ENCODE measurements at regions not wholly inside any gene's neighbourhood (a gene's known extent, or its start where the extent isn't known, plus 50 kb on each side); places are given as distances from the start of the nearest gene placed in this dataset.

DNA sequence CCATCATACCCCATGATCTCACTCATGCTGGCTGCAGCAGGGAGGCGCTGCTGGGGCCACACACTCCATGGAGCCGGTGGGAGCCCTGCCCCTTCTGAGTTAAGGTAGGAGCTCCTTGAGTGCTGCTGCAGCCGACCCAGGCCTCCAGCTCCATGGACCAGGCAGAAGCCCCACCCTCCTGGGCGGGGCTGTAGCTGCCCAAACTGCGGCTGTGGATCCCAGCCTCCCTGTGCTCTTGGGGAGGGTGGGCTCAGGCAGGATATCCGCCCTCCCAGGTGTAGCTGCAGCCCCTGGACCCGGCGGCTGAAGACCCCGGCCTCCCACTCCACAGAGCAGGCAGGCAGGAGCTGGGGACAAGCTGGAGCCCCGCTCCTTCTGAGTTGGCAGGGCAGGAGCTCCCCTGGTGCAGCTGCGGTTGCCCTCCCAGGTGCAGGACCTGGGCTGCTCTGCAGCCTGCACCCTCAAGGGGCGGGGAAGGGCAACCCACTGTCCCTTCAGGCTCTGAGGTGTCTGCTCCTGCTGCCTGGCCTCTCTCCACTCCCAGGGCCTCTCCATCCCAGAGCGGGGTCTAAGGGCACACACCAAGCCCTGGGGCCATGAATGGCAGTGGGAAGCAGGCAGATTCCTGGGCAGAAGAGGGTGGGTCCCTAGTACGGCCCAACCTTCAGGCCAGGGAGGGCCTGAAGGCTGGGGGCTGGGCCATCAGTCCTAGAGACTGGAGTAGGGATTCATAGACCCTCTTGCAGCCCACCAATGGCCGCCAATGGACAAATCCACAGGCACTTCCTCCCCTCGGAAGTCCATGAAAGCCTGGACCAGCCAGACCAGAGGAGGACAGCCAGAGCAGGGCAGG is 466.1 kb downstream of the DTHD1 start:
- DNase-seq = no peak
- H3K9me3 ChIP-seq (ENCODE audit: severe bottlenecking) = peaks cover 4% of the 10 kb centered on the region
- no peaks in the 10 kb centered on the region for H3K36me3 ChIP-seq
- peaks cover 74% of the 10 kb centered on the region for H3K27me3 ChIP-seq (ENCODE audit: insufficient read depth, low read depth, severe bottlenecking)
- TF ChIP-seq, protein P1, sequence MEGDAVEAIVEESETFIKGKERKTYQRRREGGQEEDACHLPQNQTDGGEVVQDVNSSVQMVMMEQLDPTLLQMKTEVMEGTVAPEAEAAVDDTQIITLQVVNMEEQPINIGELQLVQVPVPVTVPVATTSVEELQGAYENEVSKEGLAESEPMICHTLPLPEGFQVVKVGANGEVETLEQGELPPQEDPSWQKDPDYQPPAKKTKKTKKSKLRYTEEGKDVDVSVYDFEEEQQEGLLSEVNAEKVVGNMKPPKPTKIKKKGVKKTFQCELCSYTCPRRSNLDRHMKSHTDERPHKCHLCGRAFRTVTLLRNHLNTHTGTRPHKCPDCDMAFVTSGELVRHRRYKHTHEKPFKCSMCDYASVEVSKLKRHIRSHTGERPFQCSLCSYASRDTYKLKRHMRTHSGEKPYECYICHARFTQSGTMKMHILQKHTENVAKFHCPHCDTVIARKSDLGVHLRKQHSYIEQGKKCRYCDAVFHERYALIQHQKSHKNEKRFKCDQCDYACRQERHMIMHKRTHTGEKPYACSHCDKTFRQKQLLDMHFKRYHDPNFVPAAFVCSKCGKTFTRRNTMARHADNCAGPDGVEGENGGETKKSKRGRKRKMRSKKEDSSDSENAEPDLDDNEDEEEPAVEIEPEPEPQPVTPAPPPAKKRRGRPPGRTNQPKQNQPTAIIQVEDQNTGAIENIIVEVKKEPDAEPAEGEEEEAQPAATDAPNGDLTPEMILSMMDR (IDR thresholded peaks at IDR 0.05; ENCODE audit: low read depth, low read length) = no peak
- no peak overlapping the region for H3K27ac ChIP-seq
- H3K4me3 ChIP-seq (ENCODE audit: low read depth, low read length) = no peak overlapping the region

DNA sequence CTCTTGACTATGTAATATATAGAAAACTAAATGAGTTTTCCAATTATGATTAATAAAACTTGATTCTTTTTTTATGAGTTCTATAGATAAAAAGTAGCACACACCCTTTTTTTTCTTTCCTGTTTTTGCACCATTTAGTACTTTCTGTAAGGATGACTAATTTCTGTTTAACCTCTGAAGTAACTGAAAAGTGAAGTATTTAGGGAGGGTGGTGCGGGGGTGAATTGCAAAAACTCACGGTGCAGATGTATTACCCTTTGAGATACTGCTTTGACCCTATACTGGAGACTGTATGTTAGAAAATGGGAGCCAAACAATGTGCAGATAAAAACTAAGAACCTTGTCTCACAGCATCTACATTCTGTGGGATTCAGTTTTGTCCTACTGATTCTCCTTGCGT is 471.6 kb downstream of the DTHD1 start:
- Histone ChIP-seq H3K4me3 (ENCODE audit: low read depth, low read length) (no peak overlapping the region), H3K36me3 (no peaks in the 10 kb centered on the region), H3K27ac (no peak overlapping the region), H3K27me3 (ENCODE audit: insufficient read depth, low read depth, severe bottlenecking) (peaks cover 44% of the 10 kb centered on the region), H3K9me3 (ENCODE audit: severe bottlenecking) (peaks cover 3% of the 10 kb centered on the region)
- DNase-seq = no peak
- TF ChIP-seq, protein P1 (IDR thresholded peaks at IDR 0.05; ENCODE audit: low read depth, low read length) = no peak

DNA sequence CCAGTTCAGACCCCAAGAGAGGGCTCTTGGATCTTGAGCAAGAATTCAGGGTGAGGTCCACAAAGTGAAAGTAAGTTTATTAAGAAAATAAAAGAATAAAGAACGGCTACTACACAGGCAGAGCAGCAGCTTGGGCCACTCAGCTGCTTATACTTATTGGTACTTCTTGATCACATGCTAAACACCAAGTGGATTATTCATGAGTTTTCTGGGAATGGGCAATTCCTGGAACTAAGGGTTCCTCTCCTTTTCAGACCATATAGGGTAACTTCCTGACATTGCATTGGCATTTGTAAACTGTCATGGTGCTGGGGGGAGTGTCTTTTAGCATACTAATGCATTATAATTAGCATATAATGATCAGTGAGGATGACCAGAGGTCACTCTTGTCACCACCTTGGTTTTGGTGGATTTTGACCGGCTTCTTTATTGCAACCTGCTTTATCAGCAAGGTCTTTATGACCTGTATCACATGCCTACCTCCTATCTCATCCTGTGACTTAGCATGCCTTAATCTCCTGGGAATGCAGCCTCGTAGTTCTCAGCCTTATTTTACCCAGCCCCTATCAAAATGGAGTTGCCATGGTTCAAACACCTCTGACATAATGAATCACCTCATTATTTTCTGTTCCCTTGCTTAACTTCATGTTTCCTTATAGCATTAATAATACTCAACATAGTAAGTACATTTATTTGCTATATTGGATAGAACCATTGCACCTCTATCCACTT is 476.3 kb downstream of the DTHD1 start:
- no peaks in the 10 kb centered on the region for H3K36me3 ChIP-seq
- no peak overlapping the region for H3K4me3 ChIP-seq (ENCODE audit: low read depth, low read length)
- DNase-seq = no peak
- TF ChIP-seq, protein P1 (IDR thresholded peaks at IDR 0.05; ENCODE audit: low read depth, low read length) = no peak
- peaks cover 51% of the 10 kb centered on the region for H3K27me3 ChIP-seq (ENCODE audit: insufficient read depth, low read depth, severe bottlenecking)
- H3K27ac ChIP-seq = no peak overlapping the region
- peaks cover 3% of the 10 kb centered on the region for H3K9me3 ChIP-seq (ENCODE audit: severe bottlenecking)

DNA sequence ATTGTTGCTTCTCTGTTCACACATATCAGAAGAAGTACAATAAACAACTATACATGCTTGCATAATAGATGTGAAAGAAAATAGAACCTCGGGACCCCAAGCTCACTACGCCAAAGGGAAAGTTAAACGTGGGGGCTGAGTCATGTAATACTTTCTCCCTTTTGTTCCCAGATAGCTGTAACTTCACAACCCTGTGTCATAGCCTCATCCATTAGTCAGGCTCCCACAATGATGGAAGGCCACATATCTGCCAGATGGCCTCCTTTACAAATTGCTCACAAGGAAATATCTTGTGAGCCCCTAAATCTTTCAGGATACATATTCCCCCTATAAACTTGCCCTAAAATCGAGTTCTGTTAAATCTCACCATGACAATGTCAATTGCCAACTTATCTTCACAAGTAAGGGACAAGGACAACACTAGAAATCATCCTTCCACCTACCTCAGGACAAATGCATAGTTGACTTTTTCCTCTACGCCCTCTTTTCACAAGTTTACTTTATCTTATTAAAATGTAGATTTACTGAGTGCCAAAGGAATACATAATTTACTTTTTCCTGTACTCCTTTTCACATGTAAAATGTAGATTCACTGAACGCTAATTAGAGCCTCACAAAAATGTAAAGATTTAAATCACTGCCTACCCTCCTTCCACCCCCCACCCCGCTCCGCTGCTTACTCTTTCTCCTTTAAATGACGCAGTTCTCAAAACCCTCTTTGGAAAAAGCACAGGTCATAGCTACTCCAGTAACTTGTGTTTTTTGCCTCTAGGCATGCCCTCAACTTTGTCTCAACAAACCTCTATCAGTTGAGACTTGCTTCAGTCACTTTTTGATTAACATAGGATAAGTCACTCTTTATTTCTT is 477.1 kb downstream of the DTHD1 start:
- DNase-seq = no peak
- Histone ChIP-seq H3K27ac (no peak overlapping the region), H3K4me3 (ENCODE audit: low read depth, low read length) (no peak overlapping the region), H3K36me3 (no peaks in the 10 kb centered on the region), H3K27me3 (ENCODE audit: insufficient read depth, low read depth, severe bottlenecking) (peaks cover 58% of the 10 kb centered on the region), H3K9me3 (ENCODE audit: severe bottlenecking) (peaks cover 3% of the 10 kb centered on the region)
- TF ChIP-seq, protein P1 (IDR thresholded peaks at IDR 0.05; ENCODE audit: low read depth, low read length) = no peak

DNA sequence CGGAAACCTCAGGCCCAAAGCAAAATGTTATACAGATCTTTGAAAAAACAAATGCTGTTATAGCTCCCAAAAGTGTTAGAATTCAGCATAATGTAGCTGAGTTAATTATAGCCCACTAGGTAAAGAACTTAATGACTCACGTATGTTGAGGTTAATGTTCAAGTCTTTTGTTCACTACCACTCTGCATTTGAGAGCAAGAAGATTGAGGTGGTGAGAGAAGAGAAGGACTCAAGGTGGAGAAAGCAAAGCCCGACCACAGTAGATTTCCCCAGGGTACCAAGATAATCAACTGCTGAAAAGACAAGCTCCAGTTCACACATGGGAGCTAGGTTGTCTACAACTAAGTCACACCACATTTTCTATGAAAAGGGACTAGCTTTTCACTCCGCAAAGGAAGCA is 480.2 kb downstream of the DTHD1 start:
- Histone ChIP-seq H3K36me3 (no peaks in the 10 kb centered on the region), H3K27ac (no peak overlapping the region), H3K4me3 (ENCODE audit: low read depth, low read length) (no peak overlapping the region), H3K9me3 (ENCODE audit: severe bottlenecking) (no peaks in the 10 kb centered on the region), H3K27me3 (ENCODE audit: insufficient read depth, low read depth, severe bottlenecking) (peaks cover 61% of the 10 kb centered on the region)
- no peak for DNase-seq
- TF ChIP-seq, protein P1 (IDR thresholded peaks at IDR 0.05; ENCODE audit: low read depth, low read length) = no peak

Data from WERI-Rb-1 (cell line).